GM12878 (cell line): ENCODE measurements at regions not wholly inside any gene's neighbourhood (a gene's known extent, or its start where the extent isn't known, plus 50 kb on each side); places are given as distances from the start of the nearest gene placed in this dataset.

Experiments
- ATAC-seq: fragments of 200-7000 bp; cut with Tn5 transposase; 3 replicates; pipeline ENCODE4 v1.9.1; 2020; ENCODE audit warnings: mild to moderate bottlenecking, moderate library complexity
- BruUV-seq: library from RNA; stranded (reverse); fragments of 400-500 nt; replicated peaks from 2 replicates; lab custom pipeline; 2021; lab: Mats Ljungman, UMichigan
- CTCF ChIA-PET: fragments of 300-600 bp; sonication (Branson Sonifier 250); formaldehyde crosslinking; extraction: SDS; loops from one replicate; lab custom pipeline; 2021; ENCODE audit warnings: inconsistent platforms; lab: Yijun Ruan, JAX
- POLR2A ChIA-PET: fragments of 350-600 bp; formaldehyde crosslinking; extraction: SDS; loops from one replicate; lab custom pipeline; 2021; ENCODE audit warnings: inconsistent platforms; lab: Charles Lee
- RAD21 ChIA-PET: fragments of 300-600 bp; sonication (Branson Sonifier 250); formaldehyde crosslinking; loops from one replicate; lab custom pipeline; 2023; ENCODE audit warnings: antibody characterized with exemption; ENCODE audit not compliant: unreplicated experiment; lab: Charles Lee
- SMC1A ChIA-PET: fragments of 300-600 bp; sonication (Branson Sonifier 250); formaldehyde crosslinking; loops from one replicate; lab custom pipeline; 2023; ENCODE audit not compliant: unreplicated experiment, uncharacterized antibody; lab: Charles Lee
- DNase-seq: peaks from one replicate; pipeline ENCODE4 v3.0.0-alpha.2; 2011; ENCODE audit warnings: low read depth, low spot score
- FAIRE-seq: peaks from 3 replicates; lab custom pipeline; 2011; peaks lifted over from hg19 to GRCh38; lab: Jason Lieb, UNC
- H2AFZ ChIP-seq: 2 replicates; pipeline ENCODE4 v1.6.0; 2011; ENCODE audit warnings: low read depth, low read length, control low read depth; ENCODE audit not compliant: control insufficient read depth
- H3K27ac ChIP-seq: 2 replicates; pipeline ENCODE4 v1.5.1; 2011; ENCODE audit warnings: control low read depth; ENCODE audit not compliant: control insufficient read depth, insufficient read depth
- H3K27me3 ChIP-seq, 2 experiments: replicated peaks in 1 of 2; 2 replicates each; pipeline versions ENCODE4 v1.6.0 to v1.6.1; 2011; ENCODE audit warnings: low read length in 1 of 2; ENCODE audit not compliant: control insufficient read depth in 2 of 2, insufficient read depth in 2 of 2
- H3K36me3 ChIP-seq, 2 experiments: 2 replicates each; pipeline ENCODE4 v1.5.1; 2011; ENCODE audit warnings: low read length in 1 of 2; ENCODE audit not compliant: control insufficient read depth in 2 of 2, insufficient read depth in 2 of 2
- H3K4me1 ChIP-seq: 2 replicates; pipeline ENCODE4 v1.6.1; 2011; ENCODE audit warnings: mild to moderate bottlenecking, low read length, moderate library complexity, mixed read lengths; ENCODE audit not compliant: control insufficient read depth, insufficient read depth
- H3K4me2 ChIP-seq: 2 replicates; pipeline ENCODE4 v1.6.0; 2011; ENCODE audit warnings: control low read depth; ENCODE audit not compliant: control insufficient read depth, insufficient read depth
- H3K4me3 ChIP-seq: fragments of 200-600 bp; sonication (generic); 2 replicates; pipeline ENCODE4 v1.5.1; 2016
- H3K79me2 ChIP-seq: 2 replicates; pipeline ENCODE4 v1.6.0; 2011; ENCODE audit warnings: low read length; ENCODE audit not compliant: control insufficient read depth, insufficient read depth
- H3K9ac ChIP-seq: 2 replicates; pipeline ENCODE4 v1.8.0; 2011; ENCODE audit warnings: low read length, control low read depth, mixed read lengths; ENCODE audit not compliant: control insufficient read depth, insufficient read depth
- H3K9me3 ChIP-seq: replicated peaks from 3 replicates; pipeline ENCODE4 v1.5.1; 2011; ENCODE audit warnings: mild to moderate bottlenecking, low read length; ENCODE audit not compliant: control insufficient read depth, insufficient read depth
- H4K20me1 ChIP-seq: 2 replicates; pipeline ENCODE4 v1.6.0; 2011; ENCODE audit not compliant: control insufficient read depth, insufficient read depth
- ATF7 ChIP-seq: fragments of 450-650 bp; IDR thresholded peaks from 2 replicates; pipeline ENCODE4 v1.6.1; 2016; ENCODE audit warnings: low read depth, mild to moderate bottlenecking
- ESRRA ChIP-seq: IDR thresholded peaks from 2 replicates; pipeline ENCODE4 v1.6.1; 2012; ENCODE audit warnings: mild to moderate bottlenecking, low read length, improper control_type of control experiment
- POU2F2 ChIP-seq: IDR thresholded peaks from 3 replicates; pipeline ENCODE4 v1.6.1; 2011; ENCODE audit warnings: low read depth, mild to moderate bottlenecking, low read length, borderline replicate concordance
- PRDM15 ChIP-seq: fragments of 450-650 bp; formaldehyde crosslinking; IDR thresholded peaks from 2 replicates; pipeline ENCODE4 v1.4.0; 2020; ENCODE audit warnings: mild to moderate bottlenecking, moderate library complexity
- SUZ12 ChIP-seq: fragments of 200-600 bp; sonication (generic); IDR thresholded peaks from one replicate; pipeline ENCODE4 v1.6.1; 2018; ENCODE audit warnings: antibody characterized with exemption, mild to moderate bottlenecking; ENCODE audit not compliant: unreplicated experiment
- TCF7 ChIP-seq: IDR thresholded peaks from 2 replicates; pipeline ENCODE4 v1.6.1; 2014; ENCODE audit warnings: antibody characterized with exemption, borderline replicate concordance
- WGBS: methylation state at CpG from one replicate; pipeline ENCODE4 v1.1.6; 2016; ENCODE audit warnings: low lambda C conversion rate; ENCODE audit not compliant: insufficient replicate concordance, insufficient coverage; ENCODE audit errors: missing lambda C conversion rate; 5-methylcytosine and 5-hydroxymethylcytosine counted together
- in situ Hi-C: fragments of 300-500 bp; cut with MboI; formaldehyde crosslinking; loops from 9 replicates; pipeline ENCODE4 v1.14.3; 2018; ENCODE audit warnings: mixed read lengths
- intact Hi-C: fragments of 100-400 bp; cut with micrococcal nuclease; formaldehyde crosslinking; loops from one replicate; pipeline ENCODE4 v1.14.2; 2022; ENCODE audit not compliant: unreplicated experiment
- TF ChIP-seq, protein P1 (sequence below): IDR thresholded peaks from 2 replicates; pipeline ENCODE4 v1.6.1; 2012; ENCODE audit warnings: low read depth, low read length, improper control_type of control experiment

GRCh38 chr10:90577569-90577968, 280.3 kb downstream of the HTR7 start:
- RAD21 ChIA-PET, result no interaction called here
- no peaks in the 10 kb centered on the region for H3K79me2 ChIP-seq
- DNase-seq, result no peak
- in situ Hi-C loops (no loop called here), intact Hi-C loops (no loop called here)
- POLR2A ChIA-PET, result no interaction called here
- SMC1A ChIA-PET, result no interaction called here
- H3K9me3 ChIP-seq, result no peaks in the 10 kb centered on the region
- TF ChIP-seq ESRRA, result no peak
- TF ChIP-seq, protein P1, sequence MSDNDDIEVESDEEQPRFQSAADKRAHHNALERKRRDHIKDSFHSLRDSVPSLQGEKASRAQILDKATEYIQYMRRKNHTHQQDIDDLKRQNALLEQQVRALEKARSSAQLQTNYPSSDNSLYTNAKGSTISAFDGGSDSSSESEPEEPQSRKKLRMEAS, result no peak
- TF ChIP-seq TCF7, result no peak
- TF ChIP-seq POU2F2, result no peak
- no peak for TF ChIP-seq SUZ12
- TF ChIP-seq PRDM15 (CRISPR knock-in tag), result no peak
- TF ChIP-seq ATF7, result peak; percentile 63; the same call in 1 of the 2 replicates
- TF ChIP-seq, all 136 proteins: peak for 1
- FAIRE-seq (no peak), ATAC-seq (no peak)
- CTCF ChIA-PET, result no interaction called here
- no peaks in the 10 kb centered on the region for H3K4me1 ChIP-seq
- peaks cover 0 to 2% of the 10 kb centered on the region in 2 experiments; a peak in 1 of 4 replicates for H3K27me3 ChIP-seq
- H3K4me3 ChIP-seq, result no peak overlapping the region
- 0% methylated on average over 1 of the region's 1 CpG for WGBS
- no TSS peak for BruUV-seq
- no peaks in the 10 kb centered on the region for H4K20me1 ChIP-seq
- H3K4me2 ChIP-seq, result no peak overlapping the region
- H2AFZ ChIP-seq, result no peak overlapping the region
- no peaks in the 10 kb centered on the region for H3K36me3 ChIP-seq
- no peak overlapping the region for H3K9ac ChIP-seq
- H3K27ac ChIP-seq, result no peak overlapping the region
